PC-3 (cell line): ENCODE measurements at regions not wholly inside any gene's neighbourhood (a gene's known extent, or its start where the extent isn't known, plus 50 kb on each side); places are given as distances from the start of the nearest gene placed in this dataset.

Source experiments
- ATAC-seq: fragments of 200-7000 bp; cut with Tn5 transposase; 2 replicates; pipeline ENCODE4 v1.9.1; 2020; ENCODE audit warnings: mild to moderate bottlenecking, moderate library complexity
- BruUV-seq: library from RNA; stranded (reverse); fragments of 400-500 nt; replicated peaks from 2 replicates; lab custom pipeline; 2021; lab: Mats Ljungman, UMichigan
- CTCF ChIA-PET: fragments of 300-600 bp; sonication (Branson Sonifier 250); formaldehyde crosslinking; loops from one replicate; lab custom pipeline; 2022; ENCODE audit warnings: antibody characterized with exemption; lab: Charles Lee
- POLR2A ChIA-PET: fragments of 300-600 bp; sonication (Branson Sonifier 250); formaldehyde crosslinking; loops from one replicate; lab custom pipeline; 2022; ENCODE audit warnings: antibody characterized with exemption; ENCODE audit not compliant: unreplicated experiment; lab: Charles Lee
- DNase-seq: peaks from one replicate; pipeline ENCODE4 v3.0.0-alpha.2; 2015
- H2AFZ ChIP-seq: fragments of 300-600 bp; sonication (generic); 2 replicates; pipeline ENCODE4 v1.6.0; 2016; ENCODE audit warnings: antibody characterized with exemption, low read length
- H3F3A ChIP-seq: fragments of 300-600 bp; sonication (generic); one replicate; pipeline ENCODE4 v1.6.0; 2017; ENCODE audit warnings: antibody characterized with exemption, low read length, control low read depth, mild to moderate bottlenecking; ENCODE audit not compliant: unreplicated experiment
- H3K27ac ChIP-seq: fragments of 300-600 bp; sonication (generic); 2 replicates; pipeline ENCODE4 v1.5.1; 2016; ENCODE audit warnings: mild to moderate bottlenecking, low read length
- H3K27me3 ChIP-seq: fragments of 300-600 bp; sonication (generic); 2 replicates; pipeline ENCODE4 v1.6.1; 2016; ENCODE audit warnings: low read length, mixed read lengths
- H3K36me3 ChIP-seq: fragments of 300-600 bp; sonication (generic); 2 replicates; pipeline ENCODE4 v1.6.1; 2016; ENCODE audit warnings: low read depth, mixed run types, low read length, mixed read lengths
- H3K4me1 ChIP-seq: fragments of 300-600 bp; sonication (generic); 2 replicates; pipeline ENCODE4 v1.5.1; 2016; ENCODE audit warnings: low read length; ENCODE audit not compliant: insufficient read depth
- H3K4me2 ChIP-seq: fragments of 300-600 bp; sonication (generic); 2 replicates; pipeline ENCODE4 v1.6.0; 2016; ENCODE audit warnings: low read length
- H3K4me3 ChIP-seq: fragments of 300-600 bp; sonication (generic); 2 replicates; pipeline ENCODE4 v1.5.1; 2016; ENCODE audit warnings: mild to moderate bottlenecking, low read length, mixed read lengths
- H3K79me2 ChIP-seq: fragments of 300-600 bp; sonication (generic); 2 replicates; pipeline ENCODE4 v1.6.1; 2017; ENCODE audit warnings: low read length, mixed read lengths
- H3K9ac ChIP-seq: fragments of 300-600 bp; sonication (generic); 2 replicates; pipeline ENCODE4 v1.6.0; 2016; ENCODE audit warnings: mild to moderate bottlenecking, low read length
- H3K9me2 ChIP-seq: fragments of 300-600 bp; sonication (generic); replicated peaks from 2 replicates; pipeline ENCODE4 v1.6.1; 2016; ENCODE audit warnings: mixed run types, low read length, mixed read lengths
- H3K9me3 ChIP-seq: fragments of 300-600 bp; sonication (generic); 2 replicates; pipeline ENCODE4 v1.6.1; 2016; ENCODE audit warnings: low read length, mixed read lengths
- H4K20me1 ChIP-seq: fragments of 300-600 bp; sonication (generic); 2 replicates; pipeline ENCODE4 v1.6.1; 2016; ENCODE audit warnings: low read length, mixed read lengths
- EZH2 ChIP-seq: fragments of 300-600 bp; sonication (generic); IDR thresholded peaks from one replicate; pipeline ENCODE4 v1.6.1; 2017; ENCODE audit warnings: antibody characterized with exemption, mild to moderate bottlenecking, low read length; ENCODE audit not compliant: unreplicated experiment
- EZH2phosphoT487 ChIP-seq: fragments of 300-600 bp; sonication (generic); IDR thresholded peaks from 2 replicates; pipeline ENCODE4 v1.6.1; 2018; ENCODE audit warnings: mild to moderate bottlenecking, antibody characterized with exemption, low read length, borderline replicate concordance
- intact Hi-C: fragments of 100-400 bp; cut with micrococcal nuclease; formaldehyde crosslinking; loops from 2 replicates; pipeline ENCODE4 v1.9.0; 2023
- TF ChIP-seq, protein P1 (sequence below): fragments of 300-600 bp; sonication (generic); conservative IDR thresholded peaks from 2 replicates; pipeline ENCODE4 v1.5.1; 2017; ENCODE audit warnings: antibody characterized with exemption, low read depth, mild to moderate bottlenecking, low read length

DNA sequence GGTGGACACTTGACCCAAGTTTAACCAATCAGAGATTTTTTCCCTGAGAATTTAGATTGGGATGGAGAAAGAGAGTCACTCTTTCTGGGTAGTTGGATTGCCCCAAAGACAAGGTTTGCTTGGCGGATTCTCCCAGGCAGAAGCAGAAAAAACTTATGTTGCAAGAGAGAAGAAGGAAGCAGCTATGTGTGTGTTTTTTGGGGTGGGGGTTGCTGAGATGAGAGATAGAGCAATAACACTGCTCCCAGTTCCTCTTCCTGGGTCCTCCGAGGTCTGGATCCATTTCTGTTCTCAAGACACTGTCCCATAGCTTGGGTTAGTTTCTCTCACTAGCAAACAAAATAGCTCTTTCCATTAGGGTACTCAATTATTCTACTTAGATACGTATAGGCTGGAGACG is 222.1 kb downstream of the STIM2 start:
- H3K4me2 ChIP-seq = no peak overlapping the region
- H3K79me2 ChIP-seq = no peaks in the 10 kb centered on the region
- ChIA-PET POLR2A (no interaction called here), CTCF (no interaction called here)
- H3K9ac ChIP-seq = no peak overlapping the region
- no TSS peak for BruUV-seq
- intact Hi-C loops = no loop called here
- no peaks in the 10 kb centered on the region for H3F3A ChIP-seq
- no peaks in the 10 kb centered on the region for H3K9me2 ChIP-seq
- H3K4me3 ChIP-seq = no peak overlapping the region
- no peak overlapping the region for H2AFZ ChIP-seq
- H3K4me1 ChIP-seq = no peaks in the 10 kb centered on the region
- H3K9me3 ChIP-seq = no peaks in the 10 kb centered on the region
- no peak overlapping the region for H3K27ac ChIP-seq
- no peaks in the 10 kb centered on the region for H3K36me3 ChIP-seq
- H3K27me3 ChIP-seq = peaks cover 16% of the 10 kb centered on the region
- no peak for DNase-seq
- no peak for ATAC-seq
- no peaks in the 10 kb centered on the region for H4K20me1 ChIP-seq
- TF ChIP-seq EZH2phosphoT487 = no peak
- TF ChIP-seq EZH2 = no peak
- TF ChIP-seq, protein P1, sequence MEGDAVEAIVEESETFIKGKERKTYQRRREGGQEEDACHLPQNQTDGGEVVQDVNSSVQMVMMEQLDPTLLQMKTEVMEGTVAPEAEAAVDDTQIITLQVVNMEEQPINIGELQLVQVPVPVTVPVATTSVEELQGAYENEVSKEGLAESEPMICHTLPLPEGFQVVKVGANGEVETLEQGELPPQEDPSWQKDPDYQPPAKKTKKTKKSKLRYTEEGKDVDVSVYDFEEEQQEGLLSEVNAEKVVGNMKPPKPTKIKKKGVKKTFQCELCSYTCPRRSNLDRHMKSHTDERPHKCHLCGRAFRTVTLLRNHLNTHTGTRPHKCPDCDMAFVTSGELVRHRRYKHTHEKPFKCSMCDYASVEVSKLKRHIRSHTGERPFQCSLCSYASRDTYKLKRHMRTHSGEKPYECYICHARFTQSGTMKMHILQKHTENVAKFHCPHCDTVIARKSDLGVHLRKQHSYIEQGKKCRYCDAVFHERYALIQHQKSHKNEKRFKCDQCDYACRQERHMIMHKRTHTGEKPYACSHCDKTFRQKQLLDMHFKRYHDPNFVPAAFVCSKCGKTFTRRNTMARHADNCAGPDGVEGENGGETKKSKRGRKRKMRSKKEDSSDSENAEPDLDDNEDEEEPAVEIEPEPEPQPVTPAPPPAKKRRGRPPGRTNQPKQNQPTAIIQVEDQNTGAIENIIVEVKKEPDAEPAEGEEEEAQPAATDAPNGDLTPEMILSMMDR = no peak

DNA sequence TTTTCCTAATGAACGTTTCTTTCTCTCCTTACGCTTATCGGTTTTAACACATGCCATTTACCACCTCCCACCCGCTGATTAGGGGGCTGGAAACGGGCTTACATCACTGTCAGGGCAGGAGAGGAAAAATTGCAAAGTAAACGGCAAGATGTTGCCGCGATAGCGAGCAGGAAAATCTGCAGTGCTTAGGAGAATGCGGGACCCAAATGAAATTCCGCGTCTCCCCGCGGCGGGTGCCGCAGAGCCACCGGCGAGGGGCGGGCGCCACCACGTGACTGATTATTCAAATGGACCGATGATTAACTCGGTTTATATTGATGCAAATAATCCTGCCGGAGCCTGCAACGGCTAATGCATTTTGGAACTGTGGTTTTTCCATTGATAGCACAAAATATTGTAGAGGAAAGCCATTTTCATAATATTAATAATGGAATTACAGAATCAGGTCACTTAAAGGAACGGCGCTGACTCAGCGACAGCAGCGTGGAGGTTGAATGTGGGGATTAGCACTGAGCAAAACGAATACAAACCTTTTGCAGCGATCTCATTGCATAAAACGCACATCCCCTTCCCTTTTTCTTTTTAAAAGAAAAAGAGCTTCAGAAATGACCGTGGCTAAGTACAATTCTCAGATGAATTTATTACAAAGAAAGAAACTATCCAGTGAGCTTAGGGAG is 224.2 kb downstream of the STIM2 start:
- no peaks in the 10 kb centered on the region for H3K79me2 ChIP-seq

DNA sequence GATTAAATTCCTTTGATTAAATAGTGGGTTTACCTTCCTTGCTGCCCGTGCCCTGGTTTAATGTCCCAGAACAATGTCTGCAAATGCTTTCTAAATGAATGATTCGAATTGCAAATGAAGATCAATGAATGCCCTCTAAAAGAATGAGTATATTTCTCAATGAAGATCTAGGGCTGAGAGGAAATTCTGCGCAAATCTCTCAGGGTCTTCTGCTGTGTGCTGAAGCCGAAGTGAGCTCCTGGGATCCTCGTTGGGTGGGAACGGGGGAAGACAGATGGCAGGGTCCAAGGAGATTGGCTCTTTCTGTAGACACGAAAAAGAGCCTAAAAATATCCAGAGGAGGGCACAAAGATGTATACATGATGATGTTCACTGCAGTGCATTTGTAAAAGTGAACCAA is 224.8 kb downstream of the STIM2 start:
- H2AFZ ChIP-seq = peak overlapping the region; percentile 75
- no TSS peak for BruUV-seq
- H3K36me3 ChIP-seq = no peaks in the 10 kb centered on the region
- H3K4me3 ChIP-seq = peak overlapping the region; percentile 59
- H4K20me1 ChIP-seq = no peaks in the 10 kb centered on the region
- TF ChIP-seq EZH2phosphoT487 = no peak
- TF ChIP-seq EZH2 = no peak
- TF ChIP-seq, protein P1 = no peak
- no peaks in the 10 kb centered on the region for H3K79me2 ChIP-seq
- H3K9me2 ChIP-seq = no peaks in the 10 kb centered on the region
- ATAC-seq (no peak), DNase-seq (no peak)
- no peaks in the 10 kb centered on the region for H3K9me3 ChIP-seq
- H3K27me3 ChIP-seq = peaks cover 16% of the 10 kb centered on the region
- POLR2A ChIA-PET = no interaction called here
- intact Hi-C loops = no loop called here
- CTCF ChIA-PET = no interaction called here
- no peak overlapping the region for H3K9ac ChIP-seq
- H3K4me2 ChIP-seq = peak overlapping the region; percentile 77
- H3K4me1 ChIP-seq = no peaks in the 10 kb centered on the region
- H3K27ac ChIP-seq = no peak overlapping the region
- no peaks in the 10 kb centered on the region for H3F3A ChIP-seq

More for the DNA sequence above, 224.2 kb downstream of the STIM2 start:
- Histone ChIP-seq H4K20me1 (no peaks in the 10 kb centered on the region), H3K36me3 (no peaks in the 10 kb centered on the region), H3K9ac (no peak overlapping the region), H3K4me1 (no peaks in the 10 kb centered on the region), H2AFZ (peak overlapping the region; percentile 75), H3K27me3 (peaks cover 16% of the 10 kb centered on the region), H3F3A (no peaks in the 10 kb centered on the region), H3K9me2 (no peaks in the 10 kb centered on the region), H3K4me3 (peak overlapping the region; percentile 59), H3K4me2 (peak overlapping the region; percentile 77), H3K27ac (no peak overlapping the region), H3K9me3 (no peaks in the 10 kb centered on the region)
- no peak for ATAC-seq
- intact Hi-C loops = no loop called here
- ChIA-PET CTCF (no interaction called here), POLR2A (no interaction called here)
- no TSS peak for BruUV-seq
- peak; percentile 34 for DNase-seq
- TF ChIP-seq EZH2 (no peak), EZH2phosphoT487 (no peak)
- TF ChIP-seq, protein P1 = 0 out of 2 replicates have a peak, but pooled peaks have one; percentile 24
